Dermis microvascular lymphatic vessel endothelial cell (primary cell): ENCODE measurements at regions not wholly inside any gene's neighbourhood (a gene's known extent, or its start where the extent isn't known, plus 50 kb on each side); places are given as distances from the start of the nearest gene placed in this dataset.
"Not testable (repeated sequence)": the region's sequence is repeated elsewhere in the genome, so short reads cannot be mapped to it uniquely, and the experiment has no call there.

Experiments
- DNase-seq, 2 donors: peaks; one replicate each; pipeline versions ENCODE4 v3.0.0 to v3.0.0-alpha.2; 2010; ENCODE audit warnings: low read depth in 2 of 2

DNA sequence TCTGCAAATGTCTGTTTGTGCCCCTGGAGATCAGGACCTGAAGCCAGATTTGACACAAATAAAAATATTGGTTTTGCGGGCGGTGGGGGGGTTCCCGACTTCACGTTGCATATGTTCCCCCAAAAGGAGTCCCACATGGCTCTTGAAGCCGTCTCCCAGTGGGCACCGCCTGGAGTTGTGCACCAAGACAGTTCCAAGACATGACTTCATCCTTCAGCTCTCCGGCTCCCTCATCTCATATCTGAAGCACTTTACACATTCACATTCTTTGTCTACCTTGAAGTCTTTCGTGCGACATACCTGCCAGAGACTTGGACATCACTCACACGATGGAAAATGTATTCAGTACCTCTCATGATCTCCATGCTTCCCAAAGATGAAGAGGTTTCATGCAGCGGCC is 362.8 kb upstream of the FOXK1 start:
- no peak for DNase-seq

DNA sequence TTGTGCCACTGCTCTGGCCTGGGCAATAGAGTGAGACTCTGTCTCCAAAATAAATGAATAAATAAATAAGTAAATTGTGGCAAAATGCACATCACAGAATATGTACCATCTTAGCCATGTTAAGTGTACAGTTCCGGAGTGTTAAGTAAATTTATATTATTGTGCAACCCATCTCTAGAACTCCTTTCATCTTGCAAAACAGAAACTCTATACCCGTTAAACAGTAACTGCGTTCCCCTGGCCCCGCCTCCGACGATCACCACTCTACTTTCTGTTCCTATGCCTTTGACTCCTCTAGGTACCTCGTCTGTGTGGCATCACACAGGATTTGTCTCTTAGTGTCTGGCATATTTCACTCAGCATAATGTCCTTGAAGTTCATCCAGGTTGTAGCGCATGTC is 356.4 kb upstream of the FOXK1 start:
- no peak for DNase-seq

DNA sequence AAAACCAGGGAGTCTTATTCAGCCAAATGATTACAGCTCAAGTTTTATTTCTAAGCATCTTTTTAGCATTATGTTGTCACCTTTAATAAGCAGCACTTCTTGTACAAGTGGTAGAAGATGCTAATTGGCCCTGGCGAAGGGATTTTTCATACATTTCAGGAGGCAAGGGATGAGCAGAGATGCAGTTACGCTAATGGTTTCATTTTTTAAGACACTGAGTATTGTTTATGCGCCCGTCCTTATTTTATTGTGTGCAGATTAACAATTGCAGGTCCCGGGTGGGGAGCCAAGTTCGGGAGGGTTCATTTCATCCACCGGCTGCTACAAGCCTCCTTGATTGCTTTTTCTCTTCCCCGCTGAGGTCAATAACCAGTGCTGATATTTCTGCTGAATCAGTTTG is 350.4 kb upstream of the FOXK1 start:
- DNase-seq = no peak

DNA sequence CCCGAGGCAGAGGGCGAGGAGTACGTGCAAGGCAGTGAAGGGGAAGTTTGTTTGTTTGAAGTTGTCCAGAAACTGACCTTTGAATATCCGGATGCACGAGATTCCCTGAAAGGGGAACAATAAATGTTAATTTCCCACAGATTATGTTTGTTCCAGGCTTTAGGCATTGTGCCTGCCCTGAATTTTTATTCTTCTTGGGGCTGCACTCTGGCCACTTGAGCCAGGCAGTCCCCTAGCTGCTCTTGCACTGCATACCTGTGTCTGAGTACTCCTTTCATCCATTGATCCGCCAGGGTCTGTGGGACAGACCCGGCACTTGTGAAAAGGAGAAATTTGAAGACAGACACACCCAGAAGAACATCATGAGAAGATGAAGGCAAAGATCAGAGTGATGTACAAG is 343.5 kb upstream of the FOXK1 start:
- DNase-seq = no peak

DNA sequence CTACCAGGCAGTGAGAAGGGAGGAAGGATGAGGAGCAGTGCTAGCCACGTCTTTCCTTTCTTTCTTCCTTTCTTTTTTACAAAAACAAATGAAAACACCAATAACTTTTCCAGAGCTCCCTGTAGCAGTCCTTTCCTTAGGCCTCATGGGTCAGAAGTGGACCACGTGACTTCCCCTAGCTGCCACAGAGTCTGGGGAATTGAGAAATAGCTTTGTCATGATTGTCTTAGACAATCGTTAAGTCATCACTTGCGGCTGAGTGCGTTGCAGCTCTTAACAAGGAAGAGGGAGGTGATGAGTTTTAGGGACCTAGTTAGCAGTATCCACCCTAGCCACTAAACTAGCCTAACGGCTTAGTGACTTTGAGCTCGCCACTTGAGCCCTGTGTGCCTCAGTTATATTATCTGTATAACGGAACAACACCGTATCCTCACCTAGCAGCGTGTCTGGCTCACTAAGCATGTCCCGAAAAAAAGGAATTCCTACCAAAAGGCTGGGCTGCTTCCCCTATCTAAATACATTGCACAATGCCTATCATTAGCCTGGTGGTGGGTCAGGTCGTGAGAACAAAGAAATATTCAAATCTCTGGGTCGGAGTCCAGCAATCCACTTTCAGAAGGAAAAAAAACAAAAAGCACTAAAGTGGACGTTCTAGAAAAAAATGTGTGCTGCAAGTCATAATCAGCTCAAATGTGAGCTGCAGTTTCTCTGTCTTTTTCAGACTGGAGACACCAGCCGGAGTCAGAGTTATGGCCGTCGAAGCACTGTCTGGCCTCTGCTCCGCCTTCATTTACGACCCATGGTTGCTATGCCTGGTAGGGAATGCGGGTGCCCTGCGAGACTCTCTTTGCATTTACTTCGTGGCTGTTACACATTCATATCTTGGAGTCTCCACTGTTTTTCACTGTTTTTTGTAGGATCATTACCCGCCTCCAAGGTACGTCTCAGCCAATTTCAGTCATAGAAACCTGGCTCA is 338.5 kb upstream of the FOXK1 start:
- no peak for DNase-seq

DNA sequence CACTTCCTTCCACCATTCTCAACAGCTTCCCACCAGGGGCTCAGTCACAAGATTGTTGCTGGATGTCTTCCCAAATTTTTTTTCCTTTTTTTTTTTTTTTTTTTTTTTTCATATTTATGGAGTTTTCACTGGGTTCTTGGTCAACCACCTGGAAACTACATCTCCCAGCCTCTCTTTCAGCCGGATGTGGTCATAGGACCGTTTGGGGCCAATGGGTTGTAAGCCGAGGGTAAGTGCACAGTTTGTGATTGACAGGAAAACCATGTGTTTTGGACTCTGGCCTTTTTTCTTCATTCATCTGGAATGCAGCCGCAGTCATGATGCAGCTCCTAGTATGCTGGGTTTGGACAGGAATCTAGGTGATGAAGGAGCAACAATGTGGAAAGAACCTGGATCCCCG is 337.1 kb upstream of the FOXK1 start:
- no peak for DNase-seq

DNA sequence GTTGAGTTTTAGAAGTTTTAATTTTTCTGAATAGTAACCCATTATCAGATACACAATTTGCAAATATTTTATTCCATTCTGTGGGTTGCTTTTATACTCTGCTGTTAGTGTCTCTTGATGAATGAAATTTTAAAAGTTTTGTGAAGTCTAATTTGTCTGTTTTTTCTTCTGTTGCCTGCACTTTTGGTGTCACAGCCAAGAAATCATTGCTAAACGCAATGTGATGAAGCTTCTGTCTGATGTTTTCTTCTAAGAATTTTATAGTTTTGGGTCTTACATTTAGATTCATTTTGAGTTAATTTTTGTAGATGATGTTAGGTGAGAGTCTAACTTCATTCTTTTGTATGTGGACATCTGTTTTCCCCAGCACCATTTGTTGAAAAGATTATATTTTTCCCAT is 330.0 kb upstream of the FOXK1 start:
- DNase-seq = no peak

DNA sequence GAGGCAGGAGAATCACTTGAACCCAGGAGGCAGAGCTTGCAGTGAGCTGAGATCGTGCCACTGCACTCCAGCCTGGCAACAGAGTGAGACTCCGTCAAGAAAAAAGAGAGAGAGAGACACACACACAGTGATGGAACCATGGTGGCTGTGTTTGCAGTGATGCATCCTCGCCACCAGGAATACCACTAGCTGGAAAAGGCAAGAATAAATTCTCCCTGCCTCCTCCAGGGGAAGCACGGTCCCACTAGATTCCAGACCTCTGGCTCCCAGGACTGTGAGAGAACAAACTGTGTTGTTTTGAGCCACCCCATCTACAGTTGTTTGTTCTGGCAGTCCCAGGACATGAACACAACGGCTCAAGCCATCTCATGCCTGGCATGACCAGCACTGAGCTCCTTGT is 320.3 kb upstream of the FOXK1 start:
- no peak for DNase-seq

DNA sequence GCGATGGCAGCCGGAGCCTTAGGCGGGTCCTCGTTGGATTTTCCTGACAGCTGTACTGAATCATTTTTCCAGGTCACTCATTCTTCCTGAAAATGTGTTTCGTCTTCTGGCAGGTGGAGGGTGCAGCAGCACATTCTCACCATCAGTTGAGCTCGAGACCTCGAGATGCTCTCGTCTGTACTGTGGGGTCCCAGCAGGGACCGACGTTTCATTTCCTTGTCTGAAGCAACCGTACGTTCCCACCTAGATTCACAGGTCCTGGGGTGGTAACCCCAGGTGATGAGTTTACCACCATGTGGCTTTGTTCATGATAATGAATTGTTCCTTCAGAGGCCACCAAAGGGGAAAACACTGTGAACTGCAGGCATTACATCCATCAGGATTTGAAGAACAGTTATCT is 298.5 kb upstream of the FOXK1 start:
- no peak for DNase-seq

DNA sequence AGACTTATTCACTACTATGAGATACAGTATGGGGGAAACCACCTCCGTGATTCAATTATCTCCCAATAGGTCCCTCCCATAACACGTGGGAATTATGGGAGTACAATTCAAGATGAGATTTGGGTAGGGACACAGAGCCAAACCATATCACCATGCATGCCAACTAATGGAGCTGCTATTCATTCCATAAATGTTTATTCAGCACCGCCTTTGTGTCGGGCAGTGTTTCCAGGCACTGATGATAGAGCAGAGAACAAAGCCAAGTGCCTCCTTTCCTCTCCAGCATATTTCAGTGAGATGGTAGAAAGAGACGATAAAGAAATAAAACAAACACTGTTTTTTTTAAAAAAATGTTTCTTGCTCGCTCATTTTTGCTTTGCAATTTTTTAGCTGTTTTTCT is 295.9 kb upstream of the FOXK1 start:
- DNase-seq = peak in 1 of 2 donors; percentile 5

DNA sequence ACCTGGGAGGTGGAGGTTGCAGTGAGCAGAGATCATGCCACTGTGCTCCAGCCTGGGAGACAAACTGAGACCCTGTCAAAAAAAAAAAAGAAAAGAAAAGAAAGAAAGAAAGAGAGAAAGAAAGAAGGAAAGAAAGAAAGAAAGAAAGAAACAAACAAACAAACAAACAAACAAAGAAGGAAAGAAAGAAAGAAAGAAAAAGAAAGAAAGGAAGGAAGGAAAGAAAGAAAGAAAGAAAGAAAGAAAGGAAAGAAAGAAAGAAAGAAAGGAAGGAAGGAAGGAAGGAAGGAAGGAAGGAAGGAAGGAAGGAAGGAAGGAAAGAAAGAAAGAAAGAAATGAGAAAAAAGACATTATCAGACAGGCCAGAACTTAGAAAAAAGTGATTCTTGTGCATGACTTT is 291.0 kb upstream of the FOXK1 start:
- DNase-seq = not testable (repeated sequence)

DNA sequence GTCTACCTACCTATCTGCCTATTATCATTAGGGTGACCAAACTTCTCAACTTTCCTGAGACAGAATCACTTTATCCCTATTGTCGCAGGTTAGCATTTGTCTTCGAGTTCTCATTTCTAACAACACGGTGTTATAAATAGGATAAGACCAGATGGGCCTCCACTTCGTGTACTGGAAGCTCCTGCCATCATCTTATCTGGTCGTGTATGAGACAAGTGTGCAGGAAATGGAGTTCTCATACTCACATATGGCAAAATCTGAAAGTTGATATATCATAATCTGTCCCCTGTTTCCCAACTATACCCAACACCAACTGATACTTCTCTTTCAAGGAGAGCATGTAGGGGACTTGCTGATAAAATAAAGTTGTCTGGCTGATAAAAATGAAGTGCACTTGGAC is 287.4 kb upstream of the FOXK1 start:
- DNase-seq = no peak

DNA sequence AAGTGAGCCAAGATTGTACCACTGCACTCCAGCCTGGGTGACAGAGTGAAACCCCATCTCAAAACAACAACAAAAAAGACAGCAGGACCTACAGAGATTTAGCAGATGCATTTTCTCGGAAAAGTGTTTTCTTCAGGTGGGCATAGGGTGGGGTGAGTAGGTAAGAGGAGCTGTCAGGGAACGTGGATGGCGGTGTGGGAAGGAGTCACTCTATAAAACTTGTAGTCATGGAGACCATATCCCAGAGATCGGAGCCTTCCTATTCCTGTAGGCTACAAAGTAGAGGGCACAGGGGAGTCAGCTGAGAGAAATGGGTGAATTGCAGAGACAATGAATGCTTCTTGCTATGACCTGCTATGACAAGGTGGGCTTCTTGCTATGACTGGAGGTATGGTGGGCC is 283.0 kb upstream of the FOXK1 start:
- no peak for DNase-seq

DNA sequence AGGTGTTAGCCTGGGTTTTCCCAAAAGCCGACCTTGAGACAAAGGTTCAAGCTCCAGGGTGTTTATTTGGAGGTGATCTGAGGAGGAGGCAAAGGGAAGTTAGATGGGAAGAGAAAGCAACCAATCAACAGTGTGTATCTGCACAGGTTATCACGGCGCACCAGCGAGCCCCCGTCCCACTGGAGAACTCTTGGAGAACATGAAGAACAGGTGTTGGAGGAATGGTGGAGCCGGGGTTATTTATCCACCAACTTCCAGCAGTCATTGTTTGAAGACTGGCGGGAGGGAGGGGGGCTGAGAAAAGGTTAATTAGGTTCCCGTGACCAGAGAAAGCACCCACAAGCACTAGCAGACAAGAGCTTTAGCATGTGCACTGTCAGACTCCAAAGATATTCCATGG is 282.5 kb upstream of the FOXK1 start:
- DNase-seq = no peak

DNA sequence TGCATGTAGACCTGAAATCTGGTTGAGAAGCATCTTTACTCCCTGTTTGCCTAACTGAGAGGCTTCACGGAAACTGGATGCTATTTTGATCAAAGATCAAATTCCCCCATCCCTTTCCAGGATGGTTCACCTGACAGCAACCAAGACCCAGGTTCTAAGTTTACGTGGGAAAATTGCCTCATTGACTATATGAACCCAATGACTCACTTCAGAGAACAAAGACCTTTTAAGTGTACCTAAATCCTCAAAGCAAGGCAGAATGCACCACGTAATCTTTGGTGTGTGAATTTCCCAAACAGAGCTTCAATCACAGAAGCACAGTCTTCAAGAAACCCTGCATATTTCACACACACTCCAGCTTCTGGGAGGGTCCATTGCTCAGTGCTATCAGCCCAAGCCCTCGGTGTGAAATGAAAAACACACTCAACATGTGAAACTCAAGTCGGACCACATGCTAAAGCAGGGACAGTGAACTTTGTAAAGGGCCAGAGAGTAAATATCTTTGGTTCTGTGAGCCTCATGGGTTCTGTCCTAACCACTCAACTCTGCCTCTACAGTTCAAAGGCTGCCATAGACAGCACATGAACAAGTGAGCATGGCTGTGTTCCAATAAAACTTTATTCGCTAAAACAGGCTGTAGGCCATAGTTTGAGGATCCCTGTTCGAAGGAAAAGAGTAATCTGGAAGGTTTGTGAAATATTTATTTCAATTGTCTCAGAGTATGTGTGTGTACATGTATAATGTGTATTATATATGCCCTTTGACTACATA is 275.6 kb upstream of the FOXK1 start:
- DNase-seq = no peak

DNA sequence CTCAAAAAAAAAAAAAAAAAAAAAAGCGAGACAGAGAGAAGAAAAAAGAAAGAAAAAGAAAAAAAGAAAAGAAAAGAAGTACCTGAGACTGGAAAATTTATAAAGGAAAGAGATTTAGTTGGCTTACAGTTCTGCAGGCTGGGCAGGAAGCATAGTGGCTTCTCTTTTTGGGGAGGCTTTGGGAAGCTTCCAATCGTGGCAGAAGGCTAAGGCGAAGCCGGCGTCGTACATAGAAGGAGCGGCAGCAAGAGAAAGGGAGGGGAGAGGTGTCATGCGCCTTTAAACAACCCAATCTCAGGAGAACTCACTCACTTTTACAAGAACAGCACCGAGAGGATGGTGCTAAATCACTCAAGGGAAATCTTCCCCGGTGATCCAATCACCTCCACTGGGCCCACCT is 272.1 kb upstream of the FOXK1 start:
- no peak for DNase-seq

DNA sequence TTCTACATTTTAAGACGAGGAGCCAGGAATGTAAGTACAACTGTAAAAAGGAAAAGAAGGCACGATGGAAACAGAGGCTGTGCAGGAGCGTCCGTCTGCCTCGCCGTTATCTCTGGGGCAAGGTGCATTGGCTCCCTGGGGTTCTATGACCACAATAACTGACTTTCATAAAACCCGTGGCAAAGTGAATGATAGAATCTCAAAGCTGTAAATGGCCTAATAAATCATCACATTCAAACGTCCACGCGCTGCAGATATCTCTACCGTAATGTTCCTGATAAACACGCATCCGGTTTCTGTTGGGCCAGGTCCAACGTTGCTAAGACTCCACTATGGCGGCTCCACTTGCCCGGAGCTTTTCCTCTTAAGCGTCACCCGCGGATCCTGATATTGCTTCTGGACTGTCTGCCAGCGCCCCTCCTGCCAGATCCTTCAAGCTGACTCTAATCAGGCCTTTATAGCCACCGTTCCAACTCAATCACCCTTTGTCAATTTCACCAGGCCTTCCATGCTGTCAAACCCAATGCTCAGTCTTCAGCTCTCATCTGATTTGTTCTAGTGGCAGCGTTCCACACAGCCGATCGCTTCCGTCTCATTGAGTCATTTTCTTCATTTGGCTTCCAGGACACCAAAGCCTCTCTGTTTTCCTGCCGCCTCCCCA is 265.6 kb upstream of the FOXK1 start:
- DNase-seq = peak in 1 of 2 donors; percentile 10

DNA sequence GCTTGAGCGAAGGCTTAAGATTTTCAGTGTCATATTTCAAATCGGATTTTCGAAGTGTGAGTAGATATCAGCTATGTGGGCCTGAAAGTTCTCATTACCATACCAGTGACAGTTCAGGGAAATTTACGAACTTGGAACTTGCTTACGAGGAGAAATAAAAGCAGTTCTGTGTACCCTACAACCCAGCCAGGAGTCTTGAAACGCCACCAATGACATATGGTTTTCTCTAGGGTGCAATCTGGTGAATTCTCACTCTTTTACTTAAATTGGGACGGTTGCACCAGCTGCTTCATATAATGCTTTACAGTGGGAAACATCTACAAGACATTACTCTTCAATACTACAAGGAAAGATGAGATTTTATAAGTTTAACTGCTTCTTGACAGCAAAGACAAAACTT is 253.6 kb upstream of the FOXK1 start:
- no peak for DNase-seq

DNA sequence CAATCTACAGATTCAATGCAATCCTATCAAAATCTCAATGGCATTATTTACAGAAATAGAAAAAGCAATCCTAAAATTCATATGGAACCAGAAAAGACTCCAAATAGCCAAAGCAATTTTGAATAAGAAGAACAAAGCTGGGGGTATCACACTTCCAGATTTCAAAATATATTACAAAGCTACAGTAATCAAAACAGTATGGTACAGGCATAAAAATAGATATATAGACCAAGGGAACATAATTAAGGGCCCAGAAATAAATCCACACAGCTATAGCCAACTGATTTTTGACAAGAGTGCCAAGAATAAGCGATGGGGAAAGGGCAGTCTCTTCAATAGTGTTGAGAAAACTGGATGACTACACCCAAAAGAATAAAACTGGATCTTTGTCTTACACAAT is 251.9 kb upstream of the FOXK1 start:
- DNase-seq = no peak

DNA sequence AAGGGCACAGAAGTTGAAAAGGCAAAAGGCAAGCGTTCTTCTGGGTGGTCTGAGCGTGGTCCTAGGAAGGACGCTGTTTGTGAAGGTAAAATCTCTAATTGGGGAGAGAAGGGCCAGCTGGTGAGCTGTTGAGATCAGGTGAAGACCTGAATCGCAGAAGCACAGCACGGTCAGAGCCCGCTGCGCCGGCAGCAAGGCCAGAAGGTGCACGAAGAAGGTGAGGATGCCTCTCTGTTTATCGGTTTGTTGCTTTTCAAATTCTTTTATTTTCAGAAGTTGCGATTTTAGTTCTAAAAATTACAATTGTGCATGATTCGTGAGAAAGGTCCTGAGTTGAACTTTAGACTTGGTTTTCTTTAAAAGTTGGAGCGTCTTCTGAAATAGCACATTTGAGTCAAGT is 247.8 kb upstream of the FOXK1 start:
- DNase-seq = no peak

DNA sequence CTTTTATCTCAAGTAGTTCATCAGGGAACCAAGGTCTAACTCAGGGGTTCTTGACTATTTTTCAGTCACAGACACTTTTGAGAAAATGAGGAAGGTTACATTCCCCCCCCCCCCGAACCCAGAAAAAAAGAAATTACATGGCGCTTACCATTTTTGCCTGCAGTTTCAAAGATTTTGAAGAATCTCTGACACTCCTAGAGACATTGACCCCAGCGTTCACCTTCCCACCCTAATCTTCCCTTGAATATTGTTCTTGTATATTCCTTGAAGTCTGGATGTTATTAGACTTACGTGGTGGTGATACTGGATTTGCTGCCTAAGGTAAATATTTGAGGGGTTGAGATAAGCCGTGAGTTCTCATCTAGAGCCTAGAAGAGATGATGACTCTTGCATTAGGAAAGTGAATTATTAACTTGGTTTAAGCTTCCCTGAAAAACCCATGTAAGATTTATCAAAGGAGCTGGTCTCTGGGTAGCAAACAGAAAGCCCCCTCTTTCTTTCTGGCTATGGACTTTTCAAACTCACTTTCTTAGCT is 245.7 kb upstream of the FOXK1 start:
- no peak for DNase-seq

DNA sequence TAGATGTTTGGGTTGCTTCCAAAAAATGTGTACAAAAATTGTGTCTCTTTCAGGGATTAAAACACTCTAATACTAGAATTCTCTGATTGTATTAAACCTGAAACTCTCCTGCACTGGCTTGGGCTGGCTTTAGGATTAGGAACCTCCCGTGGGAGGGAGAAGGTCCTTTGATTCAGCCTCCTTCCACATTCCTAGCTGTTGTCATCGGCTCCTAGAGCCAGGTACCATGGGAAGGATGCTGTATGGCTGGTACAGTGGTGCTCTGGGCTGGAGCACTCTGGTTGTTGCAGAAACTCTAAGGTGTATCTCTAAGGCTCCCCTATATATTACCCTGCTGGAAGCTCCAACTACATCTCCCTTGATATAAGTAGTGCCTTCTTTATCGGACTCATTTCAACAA is 245.2 kb upstream of the FOXK1 start:
- no peak for DNase-seq
